GM12892 (cell line): ENCODE measurements at regions not wholly inside any gene's neighbourhood (a gene's known extent, or its start where the extent isn't known, plus 50 kb on each side); places are given as distances from the start of the nearest gene placed in this dataset.

Source experiments
- POLR2A ChIP-seq: IDR thresholded peaks from 2 replicates; pipeline ENCODE4 v1.6.1; 2011; ENCODE audit warnings: low read depth, low read length, control low read depth
- POLR2AphosphoS5 ChIP-seq: IDR thresholded peaks from 2 replicates; pipeline ENCODE4 v1.6.1; 2011; ENCODE audit warnings: low read depth, low read length, control low read depth

- TF ChIP-seq POLR2AphosphoS5 = no peak
- TF ChIP-seq POLR2A = no peak
These were observed 173.4 kb downstream of the GLI2 start for GRCh38 chr2:120909102-120909501.
